H1 (cell line): ENCODE measurements at regions not wholly inside any gene's neighbourhood (a gene's known extent, or its start where the extent isn't known, plus 50 kb on each side); places are given as distances from the start of the nearest gene placed in this dataset.

ENCODE experiments used
- CTCF ChIA-PET: fragments of 300-600 bp; sonication (Branson Sonifier 250); formaldehyde crosslinking; loops from one replicate; lab custom pipeline; 2021; ENCODE audit not compliant: partially characterized antibody; lab: Charles Lee
- POLR2A ChIA-PET: fragments of 300-600 bp; sonication (Branson Sonifier 250); formaldehyde crosslinking; loops from one replicate; lab custom pipeline; 2021; ENCODE audit warnings: inconsistent platforms; ENCODE audit not compliant: partially characterized antibody; lab: Charles Lee
- DNase-seq, 2 experiments: peaks; one replicate each; pipeline versions ENCODE4 v3.0.0 to v3.0.0-alpha.2; 2010 to 2022; ENCODE audit warnings: low spot score in 2 of 2, low read depth in 1 of 2, mixed read lengths in 1 of 2
- FAIRE-seq: peaks from 2 replicates; lab custom pipeline; 2011; peaks lifted over from hg19 to GRCh38; lab: Jason Lieb, UNC
- H2AFZ ChIP-seq: 2 replicates; pipeline ENCODE4 v1.8.1; 2012; ENCODE audit warnings: low read length, inconsistent platforms
- H2AK5ac ChIP-seq: 2 replicates; pipeline ENCODE4 v1.6.1; 2013; ENCODE audit warnings: low read depth, low read length
- H2BK120ac ChIP-seq: replicated peaks from 2 replicates; pipeline ENCODE3; 2013; ENCODE audit warnings: low read depth, low read length, inconsistent platforms
- H2BK12ac ChIP-seq: 2 replicates; pipeline ENCODE4 v1.6.1; 2013; ENCODE audit warnings: low read depth, low read length
- H2BK15ac ChIP-seq: 2 replicates; pipeline ENCODE4 v1.6.1; 2013; ENCODE audit warnings: low read length
- H2BK20ac ChIP-seq: 2 replicates; pipeline ENCODE4 v1.6.1; 2013; ENCODE audit warnings: low read length
- H2BK5ac ChIP-seq: 2 replicates; pipeline ENCODE4 v1.6.1; 2013; ENCODE audit warnings: low read depth, low read length
- H3K14ac ChIP-seq: 2 replicates; pipeline ENCODE4 v1.6.1; 2013; ENCODE audit warnings: inconsistent platforms; ENCODE audit not compliant: insufficient read length
- H3K18ac ChIP-seq: 2 replicates; pipeline ENCODE4 v1.6.1; 2013; ENCODE audit warnings: low read length; ENCODE audit errors: extremely low read depth
- H3K23ac ChIP-seq: 2 replicates; pipeline ENCODE4 v1.6.1; 2013; ENCODE audit warnings: inconsistent platforms; ENCODE audit not compliant: insufficient read length
- H3K23me2 ChIP-seq: 2 replicates; pipeline ENCODE4 v1.6.1; 2013; ENCODE audit warnings: low read depth, low read length
- H3K27ac ChIP-seq: 2 replicates; pipeline ENCODE4 v1.6.1; 2011; ENCODE audit warnings: low read depth, low read length, inconsistent platforms
- H3K27me3 ChIP-seq, 4 experiments: replicated peaks in 1 of 4; 1 replicate in 1 of 4; 2 replicates in 3 of 4; pipeline versions ENCODE4 v1.6.1 to v1.8.1; 2011 to 2013; ENCODE audit warnings: low read length in 3 of 4, mild to moderate bottlenecking in 3 of 4, inconsistent platforms in 2 of 4, mixed read lengths in 2 of 4, moderate library complexity in 1 of 4; ENCODE audit not compliant: control insufficient read depth in 3 of 4, insufficient read depth in 3 of 4; ENCODE audit errors: extremely low read depth in 1 of 4
- H3K36me3 ChIP-seq, 4 experiments: 2 replicates each; pipeline versions ENCODE4 v1.6.1 to v1.8.1; 2011 to 2013; ENCODE audit warnings: mild to moderate bottlenecking in 4 of 4, low read length in 3 of 4, moderate library complexity in 2 of 4, control low read depth in 1 of 4, inconsistent platforms in 1 of 4; ENCODE audit not compliant: insufficient read depth in 4 of 4, control insufficient read depth in 2 of 4
- H3K4ac ChIP-seq: replicated peaks from 2 replicates; pipeline ENCODE3; 2013; ENCODE audit warnings: low read length, low read depth, mixed read lengths, inconsistent platforms; ENCODE audit not compliant: insufficient read length
- H3K4me1 ChIP-seq, 4 experiments: replicated peaks in 1 of 4; 1 replicate in 1 of 4; 2 replicates in 3 of 4; pipeline versions ENCODE4 v1.6.1 to v1.8.1; 2011 to 2013; ENCODE audit warnings: low read length in 3 of 4, inconsistent platforms in 2 of 4, mixed read lengths in 1 of 4; ENCODE audit not compliant: insufficient read depth in 4 of 4, control insufficient read depth in 3 of 4
- H3K4me2 ChIP-seq, 2 experiments: 2 replicates each; pipeline versions ENCODE4 v1.6.1 to v1.8.1; 2011 to 2013; ENCODE audit warnings: low read depth in 2 of 2, low read length in 2 of 2, control low read depth in 1 of 2, inconsistent platforms in 1 of 2, mild to moderate bottlenecking in 1 of 2; ENCODE audit not compliant: insufficient read depth in 1 of 2
- H3K4me3 ChIP-seq, 4 experiments: fragments of 200-600, 300-600 bp in 1 of 4; sonication (generic), shearing (Covaris generic), sonication (Bioruptor Twin) in 1 of 4; 2 replicates each; pipeline versions ENCODE4 v1.5.1 to v1.8.1; 2011 to 2016; ENCODE audit warnings: low read length in 4 of 4, low read depth in 3 of 4, control low read depth in 2 of 4, inconsistent platforms in 2 of 4, mild to moderate bottlenecking in 2 of 4, mixed read lengths in 1 of 4, moderate library complexity in 1 of 4; ENCODE audit not compliant: insufficient read depth in 2 of 4; ENCODE audit errors: extremely low read depth in 1 of 4
- H3K56ac ChIP-seq: replicated peaks from 2 replicates; pipeline ENCODE3; 2013; ENCODE audit warnings: low read depth, mild to moderate bottlenecking, mixed read lengths, low read length, inconsistent platforms; ENCODE audit not compliant: insufficient read length
- H3K79me1 ChIP-seq: 2 replicates; pipeline ENCODE4 v1.6.1; 2013; ENCODE audit warnings: low read depth, low read length, control low read depth
- H3K79me2 ChIP-seq, 2 experiments: 2 replicates each; pipeline versions ENCODE4 v1.6.1 to v1.8.1; 2012 to 2013; ENCODE audit warnings: low read length in 2 of 2, mild to moderate bottlenecking in 2 of 2, inconsistent platforms in 1 of 2; ENCODE audit not compliant: insufficient read depth in 2 of 2, control insufficient read depth in 1 of 2
- H3K9ac ChIP-seq, 4 experiments: replicated peaks in 1 of 4; 1 replicate in 1 of 4; 2 replicates in 3 of 4; pipeline versions ENCODE4 v1.6.1 to v1.8.1; 2011 to 2013; ENCODE audit warnings: low read depth in 3 of 4, low read length in 3 of 4, control low read depth in 2 of 4, mild to moderate bottlenecking in 2 of 4, moderate library complexity in 2 of 4, inconsistent platforms in 1 of 4; ENCODE audit errors: extremely low read depth in 1 of 4
- H3K9me3 ChIP-seq, 2 experiments: 2 replicates each; pipeline versions ENCODE4 v1.6.1 to v1.8.1; 2012 to 2013; ENCODE audit warnings: mild to moderate bottlenecking in 2 of 2, moderate library complexity in 2 of 2, control low read depth in 1 of 2, inconsistent platforms in 1 of 2, low read depth in 1 of 2, low read length in 1 of 2, mixed read lengths in 1 of 2; ENCODE audit not compliant: insufficient read depth in 2 of 2
- H4K20me1 ChIP-seq, 2 experiments: replicated peaks in 1 of 2; 2 replicates each; pipeline versions ENCODE3 to v1.8.1; 2011 to 2013; ENCODE audit warnings: inconsistent platforms in 2 of 2, low read length in 2 of 2, mild to moderate bottlenecking in 1 of 2; ENCODE audit not compliant: insufficient read depth in 2 of 2, control insufficient read depth in 1 of 2
- H4K5ac ChIP-seq: 2 replicates; pipeline ENCODE4 v1.6.1; 2013; ENCODE audit warnings: low read length, low read depth, mixed read lengths, inconsistent platforms; ENCODE audit not compliant: insufficient read length
- H4K8ac ChIP-seq: 2 replicates; pipeline ENCODE4 v1.8.0; 2013; ENCODE audit warnings: mild to moderate bottlenecking, moderate library complexity, low read length, inconsistent platforms; ENCODE audit not compliant: insufficient read depth; ENCODE audit errors: extremely low read depth
- H4K91ac ChIP-seq: replicated peaks from 2 replicates; pipeline ENCODE3; 2013; ENCODE audit warnings: low read length, mixed read lengths, inconsistent platforms; ENCODE audit not compliant: insufficient read length
- ATF2 ChIP-seq: IDR thresholded peaks from 2 replicates; pipeline ENCODE4 v1.6.1; 2012; ENCODE audit warnings: low read length, inconsistent platforms
- ATF3 ChIP-seq: IDR thresholded peaks from 2 replicates; pipeline ENCODE4 v1.6.1; 2011; ENCODE audit warnings: low read depth, mild to moderate bottlenecking, low read length; ENCODE audit not compliant: insufficient read depth
- BCL11A ChIP-seq, 2 experiments: IDR thresholded peaks; one replicate each; pipeline ENCODE4 v1.6.1; 2011; ENCODE audit warnings: low read depth in 2 of 2, low read length in 2 of 2, mild to moderate bottlenecking in 2 of 2
- CTBP2 ChIP-seq: IDR thresholded peaks from 2 replicates; pipeline ENCODE4 v1.7.0; 2011; ENCODE audit warnings: borderline replicate concordance, mild to moderate bottlenecking, moderate library complexity, mixed read lengths, low read length; ENCODE audit not compliant: insufficient read depth, insufficient read length
- E2F6 ChIP-seq: IDR thresholded peaks from 2 replicates; pipeline ENCODE4 v1.6.1; 2012; ENCODE audit warnings: inconsistent platforms
- KDM1A ChIP-seq: fragments of 200-600, 300-600 bp; sonication (generic); IDR thresholded peaks from 2 replicates; pipeline ENCODE4 v1.7.1; 2016; ENCODE audit warnings: mild to moderate bottlenecking, low read length, borderline replicate concordance
- MAFK ChIP-seq: IDR thresholded peaks from 2 replicates; pipeline ENCODE4 v1.6.1; 2012; ENCODE audit warnings: low read depth, mild to moderate bottlenecking, improper control_type of control experiment, low read length
- POU5F1 ChIP-seq: IDR thresholded peaks from 2 replicates; pipeline ENCODE4 v1.6.1; 2011; ENCODE audit warnings: low read depth, mild to moderate bottlenecking, low read length, moderate library complexity
- RBBP5 ChIP-seq: IDR thresholded peaks from 2 replicates; pipeline ENCODE4 v1.7.1; 2012; ENCODE audit warnings: low read depth, mild to moderate bottlenecking, inconsistent platforms, low read length, moderate library complexity, borderline replicate concordance
- RXRA ChIP-seq: IDR thresholded peaks from 2 replicates; pipeline ENCODE4 v1.6.1; 2011; ENCODE audit warnings: low read depth, mild to moderate bottlenecking, low read length, moderate library complexity; ENCODE audit not compliant: insufficient read depth
- SP2 ChIP-seq: IDR thresholded peaks from 2 replicates; pipeline ENCODE4 v1.6.1; 2012; ENCODE audit warnings: mild to moderate bottlenecking, low read length, inconsistent platforms
- TBP ChIP-seq: IDR thresholded peaks from 2 replicates; pipeline ENCODE4 v1.6.1; 2011; ENCODE audit warnings: low read depth, low read length, improper control_type of control experiment
- WGBS, 2 experiments: shearing (Covaris generic) in 1 of 2; methylation state at CpG; one replicate each; pipeline versions ENCODE4 v1.1.6 to v1.1.7; 2013 to 2015; ENCODE audit warnings: low lambda C conversion rate in 2 of 2, mixed read lengths in 2 of 2, inconsistent platforms in 1 of 2, low coverage in 1 of 2, missing lambda C conversion rate in 1 of 2; ENCODE audit not compliant: insufficient replicate concordance in 2 of 2, insufficient coverage in 1 of 2, insufficient read length in 1 of 2; ENCODE audit errors: extremely low coverage in 1 of 2, missing lambda C conversion rate in 1 of 2; 5-methylcytosine and 5-hydroxymethylcytosine counted together

GRCh38 chr12:33593753-33594152 is 154.1 kb upstream of the SYT10 start:
- no peak overlapping the region for H3K4me2 ChIP-seq
- no peaks in the 10 kb centered on the region for H3K79me2 ChIP-seq
- DNase-seq (no peak), FAIRE-seq (no peak)
- CTCF ChIA-PET: no interaction called here
- H2BK20ac ChIP-seq: no peak overlapping the region
- no peaks in the 10 kb centered on the region; the same call in 1 of the 2 replicates for H3K23me2 ChIP-seq
- no peak overlapping the region for H2AFZ ChIP-seq
- no peak overlapping the region for H3K27ac ChIP-seq
- H4K91ac ChIP-seq: peak overlapping the region; percentile 46
- no peak overlapping the region for H2AK5ac ChIP-seq
- no peaks in the 10 kb centered on the region for H3K79me1 ChIP-seq
- H3K18ac ChIP-seq: no peak overlapping the region
- H3K27me3 ChIP-seq: no peaks in the 10 kb centered on the region; a peak in 1 of 7 replicates
- H3K9ac ChIP-seq: no peak overlapping the region
- H3K14ac ChIP-seq: no peak overlapping the region
- POLR2A ChIA-PET: no interaction called here
- H3K4ac ChIP-seq: no peak overlapping the region
- no peak overlapping the region for H2BK12ac ChIP-seq
- no peak overlapping the region for H2BK15ac ChIP-seq
- peak overlapping the region; percentile 55 for H2BK120ac ChIP-seq
- no peak overlapping the region for H3K56ac ChIP-seq
- no peak overlapping the region for H4K8ac ChIP-seq
- peaks cover 0 to 10% (median 5%) of the 10 kb centered on the region in 4 experiments; a peak in 4 of 7 replicates for H3K4me1 ChIP-seq
- H4K5ac ChIP-seq: no peak overlapping the region
- H3K36me3 ChIP-seq: no peaks in the 10 kb centered on the region
- 81% methylated on average over 1 of the region's 1 CpG; no CpG with 5 or more reads in 1 of the 2 experiments for WGBS, 2 experiments
- H3K9me3 ChIP-seq: no peaks in the 10 kb centered on the region
- no peak overlapping the region for H3K23ac ChIP-seq
- no peaks in the 10 kb centered on the region for H4K20me1 ChIP-seq
- no peak overlapping the region for H2BK5ac ChIP-seq
- no peak overlapping the region for H3K4me3 ChIP-seq
- TF ChIP-seq RBBP5 (no peak), E2F6 (no peak), KDM1A (no peak), POU5F1 (no peak), ATF2 (no peak), MAFK (no peak), TBP (no peak), RXRA (no peak), ATF3 (no peak), CTBP2 (no peak), BCL11A (IDR thresholded peaks at IDR 0.05; ENCODE audit: low read depth in 2 of 2, low read length in 2 of 2) (no peak), SP2 (no peak)
